Keratinocyte (primary cell): ENCODE measurements at regions not wholly inside any gene's neighbourhood (a gene's known extent, or its start where the extent isn't known, plus 50 kb on each side); places are given as distances from the start of the nearest gene placed in this dataset.
"Not testable (repeated sequence)": the region's sequence is repeated elsewhere in the genome, so short reads cannot be mapped to it uniquely, and the experiment has no call there.

Source experiments
- CTCF ChIP-seq, 3 experiments: IDR thresholded peaks in 1 of 3; conservative IDR thresholded peaks in 1 of 3; optimal IDR thresholded peaks in 1 of 3; 2 replicates in 2 of 3; 3 replicates in 1 of 3; pipeline versions ENCODE3 to v1.5.1; 2011; ENCODE audit warnings: low read length in 3 of 3, mild to moderate bottlenecking in 3 of 3, moderate library complexity in 2 of 3, control low read depth in 1 of 3, inconsistent platforms in 1 of 3; ENCODE audit not compliant: insufficient read depth in 2 of 3; ENCODE audit errors: extremely low read depth in 1 of 3
- EZH2 ChIP-seq: IDR thresholded peaks from one replicate; pipeline ENCODE4 v1.6.1; 2012; ENCODE audit warnings: inconsistent platforms, mild to moderate bottlenecking, low read length, moderate library complexity

- not testable (repeated sequence) for TF ChIP-seq EZH2; CTCF (optimal IDR thresholded peaks at IDR 0.05 in 1 of 3, IDR thresholded peaks at IDR 0.05 in 1 of 3, conservative IDR thresholded peaks at IDR 0.05 in 1 of 3; ENCODE audit: extremely low read depth in 1 of 3, insufficient read depth in 2 of 3, low read length in 3 of 3)
Observed at GRCh38 chr1:161447040-161447759, 58.1 kb upstream of the FCGR2A start.
